HEK293 (cell line): ENCODE measurements at regions not wholly inside any gene's neighbourhood (a gene's known extent, or its start where the extent isn't known, plus 50 kb on each side); places are given as distances from the start of the nearest gene placed in this dataset.
A peak's percentile ranks its signal among the peaks of the same experiment; 100 is the strongest.

ENCODE experiments used
- CTCF ChIA-PET: fragments of 350-600 bp; formaldehyde crosslinking; extraction: SDS; loops from one replicate; lab custom pipeline; 2021; ENCODE audit warnings: antibody characterized with exemption; lab: Yijun Ruan, JAX
- POLR2A ChIA-PET: fragments of 300-600 bp; formaldehyde crosslinking; extraction: SDS; loops from one replicate; lab custom pipeline; 2020; ENCODE audit warnings: antibody characterized with exemption, inconsistent platforms; lab: Yijun Ruan, JAX
- H3K27ac ChIP-seq: fragments of 200-500 bp; sonication (Bioruptor generic); 2 replicates; pipeline ENCODE4 v1.5.1; 2014; ENCODE audit warnings: low read depth, low read length, control low read depth, inconsistent platforms; ENCODE audit errors: extremely low read depth
- H3K36me3 ChIP-seq, 2 experiments: fragments of 200-500 bp in 1 of 2; sonication (Bioruptor generic) in 1 of 2; 1 replicate in 1 of 2; 2 replicates in 1 of 2; pipeline ENCODE4 v1.5.1; 2014 to 2017; ENCODE audit warnings: inconsistent platforms in 2 of 2, low read length in 2 of 2; ENCODE audit not compliant: control insufficient read depth in 2 of 2, insufficient read depth in 1 of 2
- H3K4me1 ChIP-seq: fragments of 200-500 bp; sonication (Bioruptor generic); 2 replicates; pipeline ENCODE4 v1.5.1; 2014; ENCODE audit warnings: mild to moderate bottlenecking, low read length, inconsistent platforms; ENCODE audit not compliant: control insufficient read depth, insufficient read depth
- H3K4me3 ChIP-seq: 2 replicates; pipeline ENCODE4 v1.5.1; 2011; ENCODE audit warnings: low read depth, mild to moderate bottlenecking, control low read depth, low read length, moderate library complexity
- H3K9me3 ChIP-seq: fragments of 200-500 bp; sonication (Bioruptor generic); 2 replicates; pipeline ENCODE4 v1.5.1; 2014; ENCODE audit warnings: low read depth, low read length, inconsistent platforms; ENCODE audit not compliant: control insufficient read depth, insufficient read depth
- ATF2 ChIP-seq: fragments of 450-650 bp; formaldehyde crosslinking; IDR thresholded peaks from 2 replicates; pipeline ENCODE4 v1.5.1; 2016; ENCODE audit warnings: missing biosample characterization, missing genetic modification characterization, low read depth
- FEZF1 ChIP-seq: fragments of 450-650 bp; formaldehyde crosslinking; IDR thresholded peaks from 2 replicates; pipeline ENCODE4 v1.5.1; 2016; ENCODE audit warnings: missing biosample characterization, missing genetic modification characterization
- GLI2 ChIP-seq: fragments of 450-650 bp; formaldehyde crosslinking; IDR thresholded peaks from 2 replicates; pipeline ENCODE4; 2017; ENCODE audit warnings: missing biosample characterization, missing genetic modification characterization, low read depth, borderline replicate concordance
- GLIS1 ChIP-seq: fragments of 450-650 bp; formaldehyde crosslinking; IDR thresholded peaks from 2 replicates; pipeline ENCODE4 v1.5.1; 2016; ENCODE audit warnings: missing biosample characterization, missing genetic modification characterization
- IKZF3 ChIP-seq: fragments of 450-650 bp; IDR thresholded peaks from 2 replicates; pipeline ENCODE4 v1.5.0; 2018; ENCODE audit warnings: missing biosample characterization, mild to moderate bottlenecking, missing genetic modification characterization, moderate library complexity
- KLF10 ChIP-seq: fragments of 450-650 bp; IDR thresholded peaks from 2 replicates; pipeline ENCODE4 v1.5.1; 2018; ENCODE audit warnings: missing biosample characterization, mild to moderate bottlenecking, missing genetic modification characterization
- SALL2 ChIP-seq: fragments of 450-650 bp; formaldehyde crosslinking; IDR thresholded peaks from 2 replicates; pipeline ENCODE4 v1.5.0; 2017; ENCODE audit warnings: missing biosample characterization, mild to moderate bottlenecking, missing genetic modification characterization, borderline replicate concordance
- TRIM28 ChIP-seq: IDR thresholded peaks from 2 replicates; pipeline ENCODE4 v1.6.1; 2011; ENCODE audit warnings: low read length, control low read depth, borderline replicate concordance
- TSHZ1 ChIP-seq: fragments of 450-650 bp; formaldehyde crosslinking; IDR thresholded peaks from 2 replicates; pipeline ENCODE4 v1.5.1; 2016; ENCODE audit warnings: missing biosample characterization, missing genetic modification characterization, borderline replicate concordance
- WT1 ChIP-seq: fragments of 450-650 bp; formaldehyde crosslinking; IDR thresholded peaks from 2 replicates; pipeline ENCODE4 v1.5.1; 2016; ENCODE audit warnings: missing biosample characterization, missing genetic modification characterization
- ZEB2 ChIP-seq: fragments of 450-650 bp; formaldehyde crosslinking; IDR thresholded peaks from 2 replicates; pipeline ENCODE4 v1.5.1; 2016; ENCODE audit warnings: missing biosample characterization, missing genetic modification characterization
- ZNF184 ChIP-seq: fragments of 450-650 bp; IDR thresholded peaks from 2 replicates; pipeline ENCODE4 v1.5.1; 2018; ENCODE audit warnings: missing biosample characterization, mild to moderate bottlenecking, missing genetic modification characterization
- ZNF2 ChIP-seq: fragments of 450-650 bp; formaldehyde crosslinking; IDR thresholded peaks from 2 replicates; pipeline ENCODE4 v1.5.1; 2016; ENCODE audit warnings: missing biosample characterization, missing genetic modification characterization
- ZNF214 ChIP-seq: fragments of 450-650 bp; formaldehyde crosslinking; IDR thresholded peaks from 2 replicates; pipeline ENCODE4 v1.5.1; 2017; ENCODE audit warnings: missing biosample characterization, mild to moderate bottlenecking, missing genetic modification characterization, borderline replicate concordance
- ZNF24 ChIP-seq: fragments of 450-650 bp; formaldehyde crosslinking; IDR thresholded peaks from 2 replicates; pipeline ENCODE4 v1.5.1; 2016; ENCODE audit warnings: missing biosample characterization, missing genetic modification characterization
- ZNF280C ChIP-seq: fragments of 450-650 bp; formaldehyde crosslinking; IDR thresholded peaks from 2 replicates; pipeline ENCODE4 v1.5.1; 2016; ENCODE audit warnings: missing biosample characterization, missing genetic modification characterization
- ZNF514 ChIP-seq: fragments of 450-650 bp; formaldehyde crosslinking; IDR thresholded peaks from 2 replicates; pipeline ENCODE4 v1.5.1; 2016; ENCODE audit warnings: missing biosample characterization, missing genetic modification characterization
- ZNF518A ChIP-seq: fragments of 450-650 bp; formaldehyde crosslinking; conservative IDR thresholded peaks from 2 replicates; pipeline ENCODE4 v1.5.1; 2016; ENCODE audit warnings: low read depth, missing biosample characterization, missing genetic modification characterization
- ZNF521 ChIP-seq: fragments of 450-650 bp; formaldehyde crosslinking; IDR thresholded peaks from 2 replicates; pipeline ENCODE4 v1.5.1; 2017; ENCODE audit warnings: missing biosample characterization, mild to moderate bottlenecking, missing genetic modification characterization
- ZNF548 ChIP-seq: fragments of 450-650 bp; formaldehyde crosslinking; IDR thresholded peaks from 2 replicates; pipeline ENCODE4 v1.5.1; 2016; ENCODE audit warnings: missing biosample characterization, missing genetic modification characterization
- ZNF660 ChIP-seq: fragments of 450-650 bp; IDR thresholded peaks from 2 replicates; pipeline ENCODE4 v1.5.1; 2018; ENCODE audit warnings: missing biosample characterization, mild to moderate bottlenecking, missing genetic modification characterization
- ZSCAN18 ChIP-seq: fragments of 450-650 bp; formaldehyde crosslinking; IDR thresholded peaks from 2 replicates; pipeline ENCODE4 v1.5.1; 2016; ENCODE audit warnings: missing biosample characterization, missing genetic modification characterization
- ZSCAN23 ChIP-seq: fragments of 450-650 bp; formaldehyde crosslinking; IDR thresholded peaks from 2 replicates; pipeline ENCODE4 v1.5.1; 2016; ENCODE audit warnings: missing biosample characterization, missing genetic modification characterization
- ZXDB ChIP-seq: fragments of 450-650 bp; formaldehyde crosslinking; IDR thresholded peaks from 2 replicates; pipeline ENCODE4 v1.5.1; 2016; ENCODE audit warnings: missing biosample characterization, missing genetic modification characterization

GRCh38 chr7:19519443-19520021 lies 189.3 kb downstream of the POLR1F start:
- ChIA-PET CTCF (interaction anchor here (0.6 kb wide), 1 partner anchor 407 kb away, joined by 3 read pairs; no protein-coding TSS in a partner anchor), POLR2A (interaction anchor here (0.5 kb wide), 1 partner anchor 402 kb away, joined by 4 read pairs; no protein-coding TSS in a partner anchor)
- Histone ChIP-seq H3K4me3 (no peak overlapping the region), H3K9me3 (no peaks in the 10 kb centered on the region), H3K36me3 (no peaks in the 10 kb centered on the region), H3K4me1 (peaks cover 26% of the 10 kb centered on the region), H3K27ac (peak overlapping the region; percentile 61)
- TF ChIP-seq SALL2 (no peak), WT1 (peak; percentile 80), ZSCAN18 (tag by site-specific recombination) (no peak), ZNF214 (tag by site-specific recombination) (no peak), ZNF518A (0 out of 2 replicates have a peak, but pooled peaks have one; percentile 43), ATF2 (tag by site-specific recombination) (peak; percentile 82), ZNF2 (tag by site-specific recombination) (0 out of 2 replicates have a peak, but pooled peaks have one; percentile 40), ZNF514 (tag by site-specific recombination) (no peak), FEZF1 (tag by site-specific recombination) (peak; percentile 72), ZSCAN23 (tag by site-specific recombination) (0 out of 2 replicates have a peak, but pooled peaks have one; percentile 35), ZNF24 (tag by site-specific recombination) (peak; percentile 85), ZNF548 (tag by site-specific recombination) (no peak), ZNF660 (tag by site-specific recombination) (peak; percentile 90), TRIM28 (peak; percentile 65; the same call in 1 of the 2 replicates), ZEB2 (tag by site-specific recombination) (peak; percentile 91), ZNF521 (tag by site-specific recombination) (no peak), GLI2 (peak; percentile 75; the same call in 1 of the 2 replicates), GLIS1 (tag by site-specific recombination) (peak; percentile 30; the same call in 1 of the 2 replicates), KLF10 (tag by site-specific recombination) (peak; percentile 35; the same call in 1 of the 2 replicates), TSHZ1 (tag by site-specific recombination) (peak; percentile 64; the same call in 1 of the 2 replicates), ZNF184 (tag by site-specific recombination) (0 out of 2 replicates have a peak, but pooled peaks have one; percentile 25), ZXDB (tag by site-specific recombination) (peak; percentile 85), ZNF280C (tag by site-specific recombination) (no peak), IKZF3 (tag by site-specific recombination) (peak; percentile 64)
